ENCODE measurements at regions not wholly inside any gene's neighbourhood (a gene's known extent, or its start where the extent isn't known, plus 50 kb on each side); places are given as distances from the start of the nearest gene placed in this dataset.

DNA sequence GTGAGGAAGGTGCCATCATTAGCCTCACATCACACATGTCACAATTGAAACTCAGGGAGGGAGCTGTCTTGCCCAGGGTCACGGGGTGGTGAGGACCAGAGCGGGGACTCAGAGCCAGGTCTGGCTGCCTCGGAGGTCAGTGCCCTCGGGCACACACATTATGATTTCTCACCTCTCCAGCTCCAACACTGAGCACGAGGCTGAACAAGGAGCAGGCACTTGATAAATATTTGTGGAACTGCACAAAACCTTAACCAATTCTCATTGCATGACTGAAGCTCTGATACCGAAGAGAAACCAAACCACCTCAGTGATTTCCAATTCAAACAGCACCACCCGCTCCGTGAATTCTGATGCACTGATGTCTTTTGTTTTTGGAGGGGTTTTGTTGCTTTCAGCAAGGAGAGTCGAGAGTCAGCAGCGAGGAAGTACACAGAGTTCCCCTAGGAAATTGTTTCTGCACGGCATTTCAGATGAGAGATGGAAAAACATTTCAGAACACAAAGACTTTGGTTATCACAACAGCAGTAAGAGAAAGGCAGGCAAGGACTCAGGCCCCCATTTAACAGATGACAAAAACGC is 55.3 kb upstream of the ZMIZ1 start:
- TF ChIP-seq, protein P1, sequence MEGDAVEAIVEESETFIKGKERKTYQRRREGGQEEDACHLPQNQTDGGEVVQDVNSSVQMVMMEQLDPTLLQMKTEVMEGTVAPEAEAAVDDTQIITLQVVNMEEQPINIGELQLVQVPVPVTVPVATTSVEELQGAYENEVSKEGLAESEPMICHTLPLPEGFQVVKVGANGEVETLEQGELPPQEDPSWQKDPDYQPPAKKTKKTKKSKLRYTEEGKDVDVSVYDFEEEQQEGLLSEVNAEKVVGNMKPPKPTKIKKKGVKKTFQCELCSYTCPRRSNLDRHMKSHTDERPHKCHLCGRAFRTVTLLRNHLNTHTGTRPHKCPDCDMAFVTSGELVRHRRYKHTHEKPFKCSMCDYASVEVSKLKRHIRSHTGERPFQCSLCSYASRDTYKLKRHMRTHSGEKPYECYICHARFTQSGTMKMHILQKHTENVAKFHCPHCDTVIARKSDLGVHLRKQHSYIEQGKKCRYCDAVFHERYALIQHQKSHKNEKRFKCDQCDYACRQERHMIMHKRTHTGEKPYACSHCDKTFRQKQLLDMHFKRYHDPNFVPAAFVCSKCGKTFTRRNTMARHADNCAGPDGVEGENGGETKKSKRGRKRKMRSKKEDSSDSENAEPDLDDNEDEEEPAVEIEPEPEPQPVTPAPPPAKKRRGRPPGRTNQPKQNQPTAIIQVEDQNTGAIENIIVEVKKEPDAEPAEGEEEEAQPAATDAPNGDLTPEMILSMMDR (conservative IDR thresholded peaks at IDR 0.05; ENCODE audit: low read depth, low read length), result no peak
- no peak for DNase-seq (ENCODE audit: low read depth)
- no peak overlapping the region for H3K4me3 ChIP-seq (ENCODE audit: low read depth, low read length)

DNA sequence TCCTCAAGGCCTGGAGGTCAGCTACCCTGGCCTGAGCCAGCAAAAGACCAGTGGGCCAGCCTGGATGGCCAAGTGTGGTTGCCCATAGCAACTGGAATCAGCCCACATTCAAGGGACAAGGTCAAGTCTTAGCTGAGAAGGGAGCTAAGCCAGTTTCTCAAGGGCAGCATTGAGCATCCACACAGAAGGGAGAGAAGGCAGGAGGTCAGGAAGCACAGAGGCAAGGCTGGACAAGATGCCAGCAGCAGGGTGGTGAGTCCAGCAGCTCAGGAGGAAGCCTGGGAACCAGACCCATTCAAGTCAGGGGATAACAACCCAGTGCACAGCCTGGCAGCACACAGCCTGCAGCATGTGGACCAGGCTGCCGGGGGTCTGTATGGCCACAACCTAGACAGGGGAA is 54.0 kb upstream of the ZMIZ1 start:
- H3K4me3 ChIP-seq (ENCODE audit: low read depth, low read length), result no peak overlapping the region
- TF ChIP-seq, protein P1 (conservative IDR thresholded peaks at IDR 0.05; ENCODE audit: low read depth, low read length), result no peak
- no peak for DNase-seq (ENCODE audit: low read depth)

DNA sequence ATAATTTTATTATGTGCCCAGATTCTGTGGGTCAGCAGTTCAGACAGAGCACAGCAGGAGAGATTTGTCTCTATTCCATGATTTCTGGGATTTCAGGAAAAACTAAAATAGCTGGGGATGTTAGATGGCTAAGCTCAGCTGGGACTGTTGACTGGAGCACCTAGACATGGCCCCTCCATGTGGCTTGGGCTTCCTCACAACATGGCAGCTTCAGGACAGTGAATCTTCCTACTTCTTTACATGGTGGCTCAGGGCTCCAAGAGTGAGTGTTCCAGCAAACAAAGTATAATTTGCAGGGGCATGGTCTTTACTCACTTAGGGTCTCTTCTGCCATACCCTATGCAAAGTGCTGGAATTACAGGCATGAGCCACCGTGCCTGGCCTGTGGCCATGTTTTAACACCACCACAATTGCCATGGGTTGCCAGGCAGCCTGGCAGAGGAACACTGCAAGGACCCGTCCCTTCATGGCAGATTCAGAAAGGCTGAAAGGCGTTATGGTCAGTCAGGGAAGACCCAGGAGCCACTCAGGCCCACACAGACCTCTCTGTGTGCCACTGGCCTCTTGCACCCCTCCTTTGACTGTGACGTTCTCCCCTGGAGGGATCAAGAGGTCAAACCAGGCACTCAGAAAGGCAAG is 50.8 kb upstream of the ZMIZ1 start:
- H3K4me3 ChIP-seq (ENCODE audit: low read depth, low read length), result no peak overlapping the region
- DNase-seq (ENCODE audit: low read depth), result no peak
- TF ChIP-seq, protein P1 (conservative IDR thresholded peaks at IDR 0.05; ENCODE audit: low read depth, low read length), result no peak

DNA sequence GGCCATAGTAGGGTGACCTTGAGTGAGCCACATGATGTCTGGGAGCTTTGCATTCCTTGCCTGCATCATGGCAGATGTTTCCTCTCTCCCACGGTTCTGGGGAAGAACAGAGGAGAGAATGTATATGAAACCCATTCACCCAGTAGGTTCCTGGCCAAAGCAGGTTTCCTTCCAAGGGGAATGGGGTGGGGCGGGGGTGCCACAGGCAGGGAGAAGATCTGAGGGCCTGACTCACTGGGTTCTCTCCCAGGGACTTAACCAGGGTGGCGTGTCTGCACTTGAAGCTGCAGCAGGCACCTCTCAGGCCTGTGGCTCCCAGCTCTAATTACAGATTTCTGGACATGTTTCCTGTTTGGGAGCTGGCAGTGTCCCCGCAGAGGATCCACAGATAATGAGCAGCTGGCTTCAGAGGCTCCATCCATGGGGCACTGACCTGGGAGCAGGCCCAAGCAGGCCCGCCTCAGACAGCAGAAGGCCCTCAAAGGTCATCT is 50.2 kb upstream of the ZMIZ1 start:
- no peak for DNase-seq (ENCODE audit: low read depth)
- TF ChIP-seq, protein P1 (conservative IDR thresholded peaks at IDR 0.05; ENCODE audit: low read depth, low read length), result no peak
- no peak overlapping the region for H3K4me3 ChIP-seq (ENCODE audit: low read depth, low read length)

Data from epithelial cell of proximal tubule (primary cell).